NCI-H1048 (cell line): ENCODE measurements at regions not wholly inside any gene's neighbourhood (a gene's known extent, or its start where the extent isn't known, plus 50 kb on each side); places are given as distances from the start of the nearest gene placed in this dataset.
"Not testable (repeated sequence)": the region's sequence is repeated elsewhere in the genome, so short reads cannot be mapped to it uniquely, and the experiment has no call there.

Experiments
- DNase-seq: peaks from one replicate; lab custom pipeline; 2025; lab: John Stamatoyannopoulos, UW

GRCh38 chr4:38279650-38280322 lies 319.6 kb downstream of the PTTG2 start:
- no peak for DNase-seq

DNA sequence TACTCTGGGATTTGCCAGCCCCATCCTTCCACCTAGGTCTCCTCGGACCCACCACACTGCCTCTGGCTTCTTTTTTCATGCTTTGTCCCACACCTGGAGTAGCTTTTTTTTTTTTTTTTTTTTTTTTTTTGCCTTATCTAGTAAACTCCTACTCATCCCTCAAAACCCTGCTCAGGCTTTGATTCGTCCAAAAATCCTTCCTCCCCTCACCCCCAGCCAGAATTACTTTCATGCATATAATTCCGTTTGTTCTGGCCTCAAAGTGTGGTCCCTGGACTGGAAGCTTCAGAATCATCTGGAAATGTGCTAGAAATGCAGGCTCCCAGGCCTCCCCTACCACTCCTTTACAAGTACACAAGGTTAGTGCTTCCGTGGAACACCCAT lies 320.1 kb downstream of the PTTG2 start:
- no peak for DNase-seq

DNA sequence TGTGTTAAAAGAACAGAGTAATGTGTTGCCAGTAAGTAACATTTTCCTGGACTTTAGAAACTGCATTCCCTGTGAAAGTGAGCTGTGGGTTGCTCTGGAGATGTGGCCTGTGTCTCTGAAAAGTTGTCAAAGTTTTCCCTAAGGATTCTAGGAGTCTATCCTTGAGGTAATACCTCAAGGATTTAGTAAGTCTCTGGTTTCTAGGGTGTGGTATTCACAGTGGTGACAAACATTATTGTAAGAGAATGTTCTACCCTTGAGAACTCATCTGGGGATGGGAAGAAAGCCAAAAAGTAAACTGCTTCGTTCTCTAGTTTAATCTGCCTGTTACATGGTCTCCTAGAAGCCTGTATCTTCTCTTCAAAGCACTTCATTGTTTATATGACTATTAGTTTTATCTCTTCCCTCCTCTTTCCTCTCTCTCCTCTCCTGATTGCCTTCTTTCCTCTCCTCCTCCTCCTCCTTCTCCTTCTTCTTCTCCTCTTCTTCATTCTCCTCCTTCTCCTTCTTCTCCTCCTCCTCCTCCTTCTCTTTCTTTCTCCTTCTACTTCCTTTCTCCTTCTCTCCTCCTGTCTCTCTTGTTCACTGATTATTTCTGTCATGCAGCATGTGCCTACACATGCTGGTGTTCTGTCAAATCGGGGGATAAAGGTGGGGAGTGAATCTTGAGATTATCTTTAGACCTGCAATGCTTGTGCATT lies 321.3 kb downstream of the PTTG2 start:
- DNase-seq = no peak

GRCh38 chr4:38283724-38284123 lies 323.5 kb downstream of the PTTG2 start:
- DNase-seq = no peak

GRCh38 chr4:38284294-38285030 lies 324.3 kb downstream of the PTTG2 start:
- DNase-seq = no peak

DNA sequence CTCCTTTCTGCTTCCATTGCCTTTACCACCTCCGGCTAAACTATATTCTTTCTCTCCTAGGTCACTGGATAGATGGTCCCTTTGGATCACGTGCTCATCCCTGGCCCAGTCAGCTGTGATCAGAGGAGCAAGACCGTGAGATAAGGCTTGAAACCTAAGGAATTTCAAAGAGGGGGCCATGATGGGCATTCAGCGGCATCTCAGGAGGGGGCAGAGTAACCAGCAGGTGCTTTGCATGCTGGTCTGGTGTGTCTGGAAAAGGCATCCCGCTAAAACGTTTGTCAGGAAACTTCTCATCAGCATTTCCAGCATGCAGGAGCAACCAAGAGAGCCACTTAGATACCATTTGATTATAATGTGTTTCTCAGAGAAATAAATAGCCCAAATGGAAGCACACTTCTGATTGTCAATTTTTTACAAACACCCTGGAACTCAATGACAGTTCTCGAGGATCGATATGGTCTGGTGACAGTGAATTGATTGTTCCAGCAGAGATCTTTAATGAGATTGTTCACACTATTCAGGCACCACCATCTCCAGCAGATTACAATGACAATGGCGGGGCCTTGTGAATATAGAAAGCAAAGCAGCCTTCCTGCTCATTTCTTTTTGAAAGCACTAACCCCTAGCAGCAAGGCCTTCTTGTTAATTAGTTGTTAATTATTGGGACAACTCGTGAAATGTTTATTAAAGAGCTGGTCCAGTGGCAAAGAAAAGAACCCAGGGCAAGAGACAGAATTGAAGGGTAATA lies 327.1 kb downstream of the PTTG2 start:
- no peak for DNase-seq

GRCh38 chr4:38289553-38289952 lies 329.4 kb downstream of the PTTG2 start:
- DNase-seq = no peak

DNA sequence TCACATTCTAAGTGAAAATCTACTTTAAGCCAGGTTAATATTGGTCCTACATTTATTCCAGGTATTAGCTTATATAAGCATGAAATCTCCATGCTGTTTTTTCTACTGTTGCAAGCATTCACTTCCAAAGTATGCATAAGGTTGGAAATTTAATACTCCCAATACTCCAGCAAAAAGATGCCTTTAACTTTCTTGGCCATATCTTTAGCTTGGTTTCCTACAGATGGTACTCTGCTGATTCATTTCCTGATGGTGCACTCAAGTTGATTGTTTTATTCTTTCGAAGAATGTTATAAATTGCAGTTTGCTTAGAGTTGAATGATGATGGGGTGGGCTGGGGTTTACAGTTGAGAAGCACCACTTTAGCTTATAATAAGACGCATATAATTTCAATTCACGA lies 330.2 kb downstream of the PTTG2 start:
- no peak for DNase-seq

DNA sequence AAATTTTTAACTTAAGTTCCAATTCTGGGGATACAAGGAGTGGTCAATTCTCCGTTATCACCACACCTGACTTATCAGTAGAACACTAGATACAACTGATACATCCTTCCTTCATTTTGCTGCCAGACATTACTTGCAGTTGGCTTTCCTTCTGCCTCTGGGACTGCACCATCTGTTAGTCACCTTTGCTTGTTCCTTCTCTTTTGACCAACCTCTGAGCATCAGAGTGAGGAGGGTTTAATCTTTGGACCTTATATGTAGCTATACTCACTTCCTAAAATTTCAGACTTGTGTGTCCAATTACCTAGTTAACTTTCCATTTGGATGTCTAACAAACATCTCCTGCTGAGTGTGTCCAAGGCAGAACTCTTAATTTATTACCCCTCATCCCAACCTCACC lies 330.7 kb downstream of the PTTG2 start:
- no peak for DNase-seq

- DNase-seq = no peak
Measured at GRCh38 chr4:38292529-38292928, 332.3 kb downstream of the PTTG2 start.

DNA sequence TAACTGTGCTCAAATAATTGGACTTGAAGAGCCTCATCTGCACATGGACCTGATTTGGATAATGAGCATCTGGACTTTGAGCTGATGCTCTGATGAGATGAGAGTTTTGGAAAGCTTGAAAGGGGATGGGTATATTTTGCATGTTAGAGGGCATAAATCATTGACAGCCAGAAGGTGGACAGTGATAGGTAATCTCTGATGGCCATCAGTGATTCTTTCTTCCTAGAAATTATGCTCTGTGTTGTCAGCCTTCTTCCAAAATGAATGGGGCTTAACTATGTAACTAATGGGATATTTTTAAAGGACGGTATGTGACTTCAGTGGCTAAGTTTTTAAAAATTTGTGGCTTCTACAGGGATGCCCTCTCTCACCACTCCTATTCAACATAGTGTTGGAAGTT lies 334.0 kb downstream of the PTTG2 start:
- DNase-seq = no peak

GRCh38 chr4:38297061-38297460 lies 336.9 kb downstream of the PTTG2 start:
- DNase-seq = no peak

- DNase-seq = no peak
Measured at GRCh38 chr4:38298868-38299713, 338.9 kb downstream of the PTTG2 start.

DNA sequence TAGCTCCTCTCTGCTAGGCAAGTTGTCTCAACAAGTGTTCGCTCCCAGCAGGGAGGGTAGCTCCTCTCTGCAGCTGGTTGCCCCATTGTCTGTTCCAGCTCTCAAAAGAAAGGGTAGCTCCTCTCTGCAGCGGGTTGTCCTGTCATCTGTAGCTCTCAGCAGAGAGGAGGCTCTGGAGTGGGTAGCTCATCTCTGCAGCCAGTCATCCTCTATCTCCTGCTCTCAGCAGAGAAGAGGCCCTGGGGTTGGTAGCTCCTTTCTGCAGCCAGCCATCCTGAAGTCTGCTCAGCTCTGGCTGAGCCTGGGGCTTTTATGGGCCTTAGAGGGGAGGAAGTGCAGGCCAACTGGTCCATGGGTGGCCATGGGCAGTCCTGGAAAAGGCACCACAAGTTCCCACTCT lies 342.7 kb downstream of the PTTG2 start:
- DNase-seq = no peak

DNA sequence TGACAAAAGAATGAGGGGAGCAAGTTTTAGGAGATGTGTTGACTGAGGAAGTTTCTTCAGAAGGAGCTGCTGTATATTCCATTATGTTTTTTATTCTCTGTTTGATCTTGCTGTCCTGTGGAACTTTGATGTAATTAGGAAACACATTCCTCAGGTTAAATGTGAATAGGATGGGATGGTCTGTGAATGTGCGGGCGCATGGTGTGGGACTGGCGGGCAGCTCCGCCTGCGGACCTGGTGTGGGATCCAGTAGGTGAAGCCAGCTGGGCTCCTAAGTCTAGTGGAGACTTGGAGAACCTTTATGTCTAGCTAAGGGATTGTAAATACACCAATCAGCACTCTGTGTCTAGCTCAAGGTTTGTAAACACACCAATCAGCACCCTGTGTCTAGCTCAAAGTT lies 344.3 kb downstream of the PTTG2 start:
- DNase-seq = not testable (repeated sequence)

- DNase-seq = no peak
Measured at GRCh38 chr4:38306482-38307071, 346.4 kb downstream of the PTTG2 start.

DNA sequence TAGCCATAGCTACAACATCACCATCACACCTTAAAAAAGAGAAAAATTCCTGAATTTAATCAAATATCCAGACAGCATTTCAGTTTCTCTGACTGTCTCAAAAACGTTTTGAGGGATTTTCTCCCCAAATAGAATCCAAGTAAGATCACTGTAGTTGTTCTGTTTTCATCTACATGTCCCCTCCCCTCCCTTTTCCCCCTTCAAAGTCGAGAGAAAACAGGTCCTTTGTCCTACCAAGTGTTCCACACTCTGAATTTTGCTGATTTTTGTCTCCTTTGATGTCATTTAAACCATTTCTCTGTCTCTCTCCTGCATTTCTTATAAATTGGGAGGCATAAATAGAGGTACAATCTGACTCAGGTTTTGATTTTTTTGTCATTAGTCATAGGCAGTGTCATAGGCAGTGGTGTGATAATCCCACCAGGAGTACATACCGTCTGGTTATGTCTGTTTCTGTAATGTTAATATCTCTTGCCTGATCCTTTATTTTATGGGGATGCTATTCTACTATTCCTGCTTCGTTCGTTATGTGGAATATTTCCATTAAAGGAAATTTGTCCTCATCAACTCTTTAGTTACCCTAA lies 348.6 kb downstream of the PTTG2 start:
- no peak for DNase-seq

DNA sequence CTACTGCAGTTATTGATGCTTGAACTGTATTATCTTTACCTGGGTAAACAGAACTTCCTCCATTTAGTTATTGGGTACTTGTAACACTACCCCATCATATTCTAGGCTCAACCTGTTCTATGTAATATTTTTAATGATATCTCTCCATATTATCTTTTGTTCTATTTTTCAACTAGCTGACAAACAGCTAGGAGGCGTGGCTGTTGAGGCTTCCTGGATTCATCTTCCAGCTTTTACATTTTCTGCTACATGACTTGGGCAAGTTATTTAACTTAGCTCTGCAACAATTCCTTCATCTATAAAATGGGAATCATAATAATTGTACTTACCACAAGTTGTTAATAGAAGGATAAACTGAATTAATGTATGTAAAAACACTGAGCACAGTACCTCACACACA lies 349.3 kb downstream of the PTTG2 start:
- no peak for DNase-seq

DNA sequence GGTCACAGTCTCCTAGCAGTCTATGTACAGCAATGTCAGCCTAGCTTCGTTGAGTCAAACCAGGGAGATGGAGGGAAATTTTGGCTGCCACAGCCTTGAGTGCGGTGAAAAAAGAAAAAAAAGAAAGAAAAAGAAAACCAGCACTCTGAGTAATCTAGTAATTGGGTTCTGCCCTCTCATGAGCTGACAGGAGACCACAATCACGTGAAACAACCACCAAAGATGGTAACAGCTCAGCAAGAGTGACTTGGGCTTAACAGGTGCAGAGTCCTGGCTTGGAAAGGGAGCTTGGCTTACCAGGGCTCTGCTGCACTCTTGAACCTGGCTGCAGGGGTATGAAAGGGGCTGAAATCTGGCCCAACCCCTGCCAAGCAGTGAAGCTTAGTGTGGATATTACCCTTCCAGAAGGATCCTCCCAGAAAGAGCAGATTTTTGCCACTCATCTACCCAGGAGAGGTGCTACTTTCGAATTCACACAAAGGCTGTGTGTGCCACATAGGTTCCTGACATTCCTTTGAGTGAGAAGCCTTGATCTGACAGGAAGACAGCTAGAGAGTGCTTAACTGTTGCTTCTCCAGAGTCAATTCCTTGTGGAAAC lies 350.3 kb downstream of the PTTG2 start:
- no peak for DNase-seq

GRCh38 chr4:38311495-38312126 lies 351.4 kb downstream of the PTTG2 start:
- no peak for DNase-seq
